ENCODE measurements at regions not wholly inside any gene's neighbourhood (a gene's known extent, or its start where the extent isn't known, plus 50 kb on each side); places are given as distances from the start of the nearest gene placed in this dataset.

GRCh38 chr4:32002037-32002747 is 1282.0 kb downstream of the PCDH7 start:
- TF ChIP-seq, protein P1, sequence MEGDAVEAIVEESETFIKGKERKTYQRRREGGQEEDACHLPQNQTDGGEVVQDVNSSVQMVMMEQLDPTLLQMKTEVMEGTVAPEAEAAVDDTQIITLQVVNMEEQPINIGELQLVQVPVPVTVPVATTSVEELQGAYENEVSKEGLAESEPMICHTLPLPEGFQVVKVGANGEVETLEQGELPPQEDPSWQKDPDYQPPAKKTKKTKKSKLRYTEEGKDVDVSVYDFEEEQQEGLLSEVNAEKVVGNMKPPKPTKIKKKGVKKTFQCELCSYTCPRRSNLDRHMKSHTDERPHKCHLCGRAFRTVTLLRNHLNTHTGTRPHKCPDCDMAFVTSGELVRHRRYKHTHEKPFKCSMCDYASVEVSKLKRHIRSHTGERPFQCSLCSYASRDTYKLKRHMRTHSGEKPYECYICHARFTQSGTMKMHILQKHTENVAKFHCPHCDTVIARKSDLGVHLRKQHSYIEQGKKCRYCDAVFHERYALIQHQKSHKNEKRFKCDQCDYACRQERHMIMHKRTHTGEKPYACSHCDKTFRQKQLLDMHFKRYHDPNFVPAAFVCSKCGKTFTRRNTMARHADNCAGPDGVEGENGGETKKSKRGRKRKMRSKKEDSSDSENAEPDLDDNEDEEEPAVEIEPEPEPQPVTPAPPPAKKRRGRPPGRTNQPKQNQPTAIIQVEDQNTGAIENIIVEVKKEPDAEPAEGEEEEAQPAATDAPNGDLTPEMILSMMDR (IDR thresholded peaks at IDR 0.05), result no peak
- no peak for TF ChIP-seq POLR2A (IDR thresholded peaks at IDR 0.05)

All from adrenal gland (tissue), 5 donors.